ENCODE measurements at regions not wholly inside any gene's neighbourhood (a gene's known extent, or its start where the extent isn't known, plus 50 kb on each side); places are given as distances from the start of the nearest gene placed in this dataset.

DNA sequence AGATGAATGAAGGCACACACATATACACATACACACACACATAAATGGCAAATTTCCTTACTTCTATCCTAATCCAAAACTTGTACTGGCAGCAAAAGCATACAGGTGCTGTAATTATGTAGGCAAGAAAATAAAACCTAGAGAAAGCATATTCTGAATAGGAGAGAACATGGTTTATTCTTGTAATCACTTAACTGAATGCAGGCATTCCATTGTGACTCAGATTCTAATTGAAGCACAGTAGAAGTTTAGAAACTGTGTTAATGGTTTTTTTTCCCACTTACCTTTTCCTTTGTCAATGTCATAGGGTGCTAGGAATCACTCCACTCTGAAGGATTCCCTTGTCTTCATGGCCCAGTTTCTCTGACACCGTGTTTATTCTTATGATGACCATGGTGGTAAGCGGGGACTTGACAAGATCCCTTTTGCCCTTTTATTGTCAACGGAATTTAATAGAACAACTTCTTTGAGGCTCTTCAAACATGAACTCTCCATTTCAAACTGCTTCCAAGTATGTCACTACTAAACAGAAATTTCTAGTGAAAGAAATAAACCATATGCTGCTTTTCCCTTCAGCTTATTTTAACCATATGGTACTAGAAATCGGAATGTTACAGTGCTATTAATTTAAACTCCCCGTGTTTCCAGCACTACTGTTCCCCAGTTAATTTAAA lies 164.2 kb downstream of the OGFRL1 start:
- no peak overlapping the region for H3K27ac Mint-ChIP-seq
- DNase-seq: no peak
- no peak overlapping the region for H3K4me3 Mint-ChIP-seq
- no peak for ATAC-seq
- no peaks in the 10 kb centered on the region for H3K4me1 Mint-ChIP-seq
- H3K9me3 Mint-ChIP-seq: no peaks in the 10 kb centered on the region
- no peaks in the 10 kb centered on the region for H3K27me3 Mint-ChIP-seq

DNA sequence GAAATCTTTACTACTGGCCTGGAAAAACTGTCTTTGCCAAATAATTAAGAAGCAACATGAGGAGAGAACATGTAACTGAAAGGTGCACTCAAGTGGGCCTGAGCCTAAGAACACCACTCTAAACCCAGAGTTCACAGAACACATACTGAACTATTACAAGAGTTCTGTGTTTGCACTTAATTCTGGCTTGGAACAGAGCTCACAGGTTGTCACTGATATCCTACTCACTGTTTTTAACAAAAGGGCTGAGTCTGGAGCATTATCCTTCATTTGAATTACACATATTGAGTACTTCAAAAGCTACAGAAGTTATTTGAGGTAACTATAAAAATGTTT lies 164.7 kb downstream of the OGFRL1 start:
- no peak for ATAC-seq
- Mint-ChIP-seq H3K9me3 (no peaks in the 10 kb centered on the region), H3K27me3 (no peaks in the 10 kb centered on the region), H3K4me1 (no peaks in the 10 kb centered on the region), H3K27ac (no peak overlapping the region), H3K4me3 (no peak overlapping the region)
- DNase-seq: no peak

DNA sequence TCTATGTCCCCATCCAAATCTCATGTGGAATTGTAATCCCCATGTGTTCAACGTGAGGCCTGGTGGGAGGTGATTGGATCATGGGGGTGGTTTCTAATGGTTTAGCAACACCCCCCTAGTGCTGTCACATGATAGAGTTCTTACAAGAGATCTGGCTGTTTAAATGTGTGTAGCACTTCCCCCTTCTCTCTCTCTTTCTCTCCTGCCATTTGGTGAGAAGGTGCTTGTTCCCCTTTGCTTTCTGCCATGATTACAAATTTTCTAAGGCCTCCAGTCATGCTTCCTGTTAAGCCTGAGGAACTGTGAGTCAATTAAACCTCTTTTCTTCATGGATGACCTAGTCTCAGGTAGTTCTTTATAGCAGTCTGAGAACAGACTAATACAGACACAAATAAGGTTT lies 165.4 kb downstream of the OGFRL1 start:
- Mint-ChIP-seq H3K4me3 (no peak overlapping the region), H3K9me3 (no peaks in the 10 kb centered on the region), H3K4me1 (no peaks in the 10 kb centered on the region), H3K27me3 (no peaks in the 10 kb centered on the region), H3K27ac (no peak overlapping the region)
- no peak for ATAC-seq
- no peak for DNase-seq

DNA sequence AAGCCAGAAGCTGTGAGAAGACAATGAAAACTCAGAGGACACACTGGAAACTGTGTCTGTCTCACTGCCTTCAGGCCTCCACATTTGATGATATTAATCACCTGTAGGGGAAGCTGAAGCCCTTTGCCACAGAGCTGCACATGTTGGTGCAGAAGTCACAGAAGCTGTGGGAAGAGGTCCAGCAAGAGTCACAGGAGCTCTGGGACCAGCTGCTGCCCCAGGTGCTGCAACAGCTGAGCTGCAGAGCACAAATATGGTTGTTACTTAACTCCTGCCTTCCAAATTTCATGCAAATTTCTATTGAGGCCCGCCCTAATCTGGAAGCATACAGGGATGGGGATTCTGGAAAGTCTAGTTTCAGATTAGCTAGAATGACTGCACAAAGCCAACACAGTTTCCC lies 169.3 kb downstream of the OGFRL1 start:
- Mint-ChIP-seq H3K4me3 (no peak overlapping the region), H3K9me3 (no peaks in the 10 kb centered on the region), H3K27ac (no peak overlapping the region), H3K4me1 (no peaks in the 10 kb centered on the region), H3K27me3 (no peaks in the 10 kb centered on the region)
- DNase-seq: no peak
- no peak for ATAC-seq

DNA sequence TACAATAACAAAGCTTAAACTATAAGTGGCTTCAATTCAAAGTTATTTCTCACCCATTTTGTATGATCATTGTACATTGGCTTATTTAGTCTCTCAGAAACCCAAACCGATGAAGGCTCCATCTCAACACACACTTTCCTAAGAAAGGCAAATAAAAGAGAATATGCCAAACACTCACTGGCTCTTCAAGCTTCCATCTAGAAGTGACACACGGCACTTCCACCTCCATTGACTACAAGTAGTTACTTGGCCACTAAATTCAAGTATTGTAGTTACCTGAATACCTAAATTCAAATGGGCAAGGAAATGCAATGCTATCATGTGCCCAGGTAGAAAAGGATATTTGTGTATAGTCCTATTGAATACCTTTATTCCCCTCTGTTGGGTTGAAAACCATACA lies 170.6 kb downstream of the OGFRL1 start:
- Mint-ChIP-seq H3K27ac (no peak overlapping the region), H3K4me1 (no peaks in the 10 kb centered on the region), H3K4me3 (no peak overlapping the region), H3K9me3 (no peaks in the 10 kb centered on the region), H3K27me3 (no peaks in the 10 kb centered on the region)
- DNase-seq: no peak
- no peak for ATAC-seq

DNA sequence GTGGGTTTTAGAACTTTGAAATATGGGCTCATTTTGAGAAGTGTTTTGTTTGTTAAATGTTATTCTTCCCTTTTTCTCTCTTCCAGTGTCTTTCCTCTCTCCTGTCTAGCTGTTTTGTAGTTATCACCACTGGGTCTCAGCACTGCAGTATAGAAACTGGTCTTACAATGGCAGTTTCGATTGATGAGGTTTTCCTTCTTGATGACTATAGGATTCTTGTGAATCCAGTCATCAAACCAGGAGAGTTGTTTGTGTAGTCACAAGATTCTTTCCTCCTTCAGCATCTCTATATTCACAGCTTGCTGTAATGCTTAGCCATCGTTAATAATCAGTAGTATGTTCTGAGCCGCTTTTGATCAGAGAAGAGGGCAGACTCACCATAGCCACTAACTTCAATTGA lies 172.3 kb downstream of the OGFRL1 start:
- no peaks in the 10 kb centered on the region for H3K9me3 Mint-ChIP-seq

DNA sequence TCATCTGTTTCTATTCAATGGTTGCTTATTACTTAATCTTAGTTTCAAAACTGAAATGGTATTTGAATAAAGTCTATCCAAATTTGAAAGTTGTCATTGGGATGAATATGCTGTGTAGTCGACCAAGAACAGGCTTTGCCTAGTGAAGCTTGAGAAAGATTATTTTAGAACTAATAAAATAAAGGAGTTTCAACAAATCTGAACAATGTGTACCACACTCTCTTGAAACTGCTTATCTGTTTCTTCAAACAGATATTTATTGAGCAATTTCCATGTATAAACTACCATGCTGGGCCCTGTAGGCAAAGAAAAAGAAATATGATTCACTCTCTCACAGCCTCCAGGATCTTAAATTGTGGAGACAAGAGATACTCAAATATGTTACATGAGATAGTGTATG lies 174.4 kb downstream of the OGFRL1 start:
- ATAC-seq: no peak
- Mint-ChIP-seq H3K27me3 (no peaks in the 10 kb centered on the region), H3K4me3 (no peak overlapping the region), H3K27ac (no peak overlapping the region), H3K4me1 (no peaks in the 10 kb centered on the region), H3K9me3 (peaks cover 0 to 5% of the 10 kb centered on the region in 2 donors)
- no peak for DNase-seq

More for the DNA sequence above, 172.3 kb downstream of the OGFRL1 start:
- H3K27ac Mint-ChIP-seq: no peak overlapping the region
- ATAC-seq: no peak
- no peak for DNase-seq
- H3K27me3 Mint-ChIP-seq: no peaks in the 10 kb centered on the region
- no peak overlapping the region for H3K4me3 Mint-ChIP-seq
- H3K4me1 Mint-ChIP-seq: no peaks in the 10 kb centered on the region

DNA sequence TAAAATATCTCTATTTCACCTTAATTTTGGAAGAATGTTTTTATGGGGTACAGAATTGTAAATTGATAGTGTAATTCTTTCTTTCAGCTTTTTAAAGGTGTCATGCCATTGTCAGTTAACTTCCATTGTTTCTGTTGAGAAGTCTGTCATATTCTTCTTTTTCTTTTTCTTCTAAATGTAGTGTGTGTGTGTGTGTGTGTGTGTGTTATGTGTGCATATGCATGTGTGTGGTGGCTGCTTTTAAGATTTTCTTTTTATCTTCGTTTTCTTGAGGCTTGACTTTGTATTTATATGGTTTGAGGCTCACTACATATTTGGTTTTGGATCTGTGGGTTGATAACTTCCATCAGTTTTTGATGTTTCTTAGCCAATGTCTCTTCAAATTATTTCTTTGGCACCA lies 176.5 kb downstream of the OGFRL1 start:
- Mint-ChIP-seq H3K4me3 (no peak overlapping the region), H3K27me3 (peaks cover 19% of the 10 kb centered on the region), H3K9me3 (peaks cover 0 to 5% of the 10 kb centered on the region in 2 donors), H3K27ac (no peak overlapping the region), H3K4me1 (no peaks in the 10 kb centered on the region)
- ATAC-seq (no peak), DNase-seq (no peak)

DNA sequence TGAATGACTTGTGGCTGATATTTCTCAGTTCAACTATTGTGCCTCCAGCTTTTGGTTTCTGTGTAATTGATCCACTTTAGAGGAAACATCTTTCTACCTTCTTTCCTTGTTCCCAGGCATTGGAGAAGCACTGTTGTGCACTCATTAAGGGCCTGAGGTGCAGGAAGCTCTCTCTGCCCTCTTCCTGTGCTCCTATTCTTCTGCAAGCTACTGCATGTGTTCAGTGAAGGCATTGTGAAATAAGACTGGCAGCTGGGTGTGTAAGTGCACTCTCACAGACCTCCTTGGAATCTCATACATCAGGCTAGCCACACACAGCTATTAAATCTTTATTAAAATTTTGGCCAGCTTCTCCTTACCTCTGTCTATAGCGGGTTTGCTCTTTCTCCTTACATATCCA lies 177.8 kb downstream of the OGFRL1 start:
- Mint-ChIP-seq H3K4me3 (no peak overlapping the region), H3K4me1 (no peaks in the 10 kb centered on the region), H3K9me3 (peaks cover 0 to 5% of the 10 kb centered on the region in 2 donors), H3K27ac (no peak overlapping the region), H3K27me3 (peaks cover 26% of the 10 kb centered on the region)
- no peak for ATAC-seq
- DNase-seq: no peak

DNA sequence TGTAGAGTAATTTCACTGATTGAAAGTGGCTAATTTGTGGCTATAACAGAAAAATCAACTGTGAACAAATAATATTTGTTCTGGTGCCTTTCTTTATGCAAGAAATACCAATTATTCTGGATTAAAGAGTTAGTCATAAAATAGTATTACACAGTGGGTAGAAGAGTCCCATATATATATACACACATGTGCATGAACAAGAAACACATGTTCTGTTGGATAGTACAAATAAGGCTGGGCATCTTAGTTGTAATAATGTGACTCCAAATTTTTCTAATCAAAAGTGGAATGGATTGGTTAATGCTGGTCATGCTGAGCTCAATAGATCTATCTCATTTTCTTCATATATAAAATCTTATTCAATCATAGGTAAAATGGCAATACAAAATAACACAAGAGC lies 179.4 kb downstream of the OGFRL1 start:
- H3K27me3 Mint-ChIP-seq: peaks cover 26% of the 10 kb centered on the region
- DNase-seq (no peak), ATAC-seq (no peak)
- H3K4me1 Mint-ChIP-seq: no peaks in the 10 kb centered on the region
- H3K27ac Mint-ChIP-seq: no peak overlapping the region
- H3K4me3 Mint-ChIP-seq: no peak overlapping the region
- peaks cover 0 to 5% of the 10 kb centered on the region in 2 donors for H3K9me3 Mint-ChIP-seq

DNA sequence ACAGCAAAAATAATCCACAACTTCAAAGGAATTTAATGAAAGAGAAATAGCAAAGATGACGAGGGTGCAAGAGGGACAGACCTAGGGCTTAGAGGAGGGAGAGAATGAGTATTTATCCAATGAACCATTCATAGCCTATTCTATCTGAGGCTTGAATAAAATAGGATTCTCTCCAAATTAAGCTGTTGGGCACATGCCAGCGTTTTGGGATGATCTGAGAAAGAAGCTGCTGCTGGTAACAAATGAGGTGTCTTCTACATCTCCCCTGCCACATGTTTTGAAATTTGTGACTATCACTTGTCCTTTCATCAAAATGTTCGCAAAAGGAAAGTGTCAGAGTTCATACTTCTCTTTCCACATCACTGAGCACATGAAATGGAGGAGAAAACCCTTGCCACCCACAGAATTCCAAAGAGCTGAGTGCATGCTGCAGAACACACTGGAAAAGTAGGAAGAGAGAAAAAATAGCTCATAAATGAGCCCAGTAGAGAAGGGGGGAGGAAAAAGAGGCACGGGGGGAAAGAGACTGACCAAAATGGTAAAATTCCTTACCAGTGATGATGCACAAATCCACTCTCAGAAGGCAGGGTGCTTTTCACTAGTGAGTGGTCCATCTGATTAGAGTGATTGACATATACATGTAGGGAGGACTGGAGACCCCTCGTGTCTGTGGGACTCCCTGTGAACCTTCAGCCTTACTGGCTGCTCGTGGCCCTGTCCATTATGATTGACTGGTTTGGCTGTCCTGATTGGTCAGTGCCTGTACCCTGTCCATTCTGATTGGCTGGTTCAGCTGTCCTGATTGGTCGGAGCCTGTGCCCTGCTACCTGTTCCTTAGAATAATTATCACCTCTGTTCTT lies 180.5 kb downstream of the OGFRL1 start:
- H3K4me1 Mint-ChIP-seq: no peaks in the 10 kb centered on the region
- no peak overlapping the region for H3K4me3 Mint-ChIP-seq
- ATAC-seq: no peak
- H3K9me3 Mint-ChIP-seq: peaks cover 0 to 5% of the 10 kb centered on the region in 2 donors
- peaks cover 26% of the 10 kb centered on the region for H3K27me3 Mint-ChIP-seq
- DNase-seq: no peak
- H3K27ac Mint-ChIP-seq: no peak overlapping the region

DNA sequence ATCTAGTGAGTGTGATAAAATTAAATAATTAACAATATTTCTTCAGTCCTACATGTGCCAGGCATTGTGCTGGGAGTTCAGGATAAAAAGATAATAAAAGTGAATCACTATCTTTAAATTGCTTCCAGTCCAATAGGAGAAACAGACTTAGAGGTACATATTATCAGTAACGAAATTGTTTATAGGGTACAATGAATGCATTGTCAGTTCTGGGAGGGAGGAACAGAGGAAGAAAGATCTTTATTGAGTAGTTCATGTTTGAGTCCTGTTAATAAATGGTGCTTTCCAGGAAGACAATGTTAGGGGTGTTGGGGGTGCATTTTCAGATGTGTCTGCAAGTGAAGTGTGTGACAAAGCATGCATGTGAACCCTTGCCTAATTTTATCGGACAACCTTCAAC lies 183.1 kb downstream of the OGFRL1 start:
- Mint-ChIP-seq H3K4me3 (no peak overlapping the region), H3K27ac (no peak overlapping the region), H3K4me1 (no peaks in the 10 kb centered on the region)

DNA sequence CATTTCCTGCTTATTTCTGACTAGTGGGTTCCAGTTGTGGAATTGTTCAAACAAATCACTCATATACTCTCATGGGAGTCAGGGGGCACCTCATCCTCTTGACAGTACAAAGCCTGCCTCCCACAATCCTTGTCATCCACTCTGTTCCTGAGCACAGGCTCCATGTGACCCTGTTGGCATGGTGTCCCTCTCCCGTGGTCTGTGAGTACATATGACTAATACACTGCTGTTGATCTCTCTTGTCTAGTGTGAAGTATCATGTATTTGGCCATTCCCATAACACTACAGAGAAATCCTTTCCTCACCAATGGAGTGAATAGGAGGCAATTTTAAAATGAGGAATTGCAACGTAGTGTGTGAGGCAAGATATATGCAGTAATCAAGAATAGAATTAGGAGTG lies 185.3 kb downstream of the OGFRL1 start:
- Mint-ChIP-seq H3K4me1 (no peaks in the 10 kb centered on the region), H3K27ac (no peak overlapping the region), H3K4me3 (no peak overlapping the region), H3K27me3 (peaks cover 19% of the 10 kb centered on the region), H3K9me3 (no peaks in the 10 kb centered on the region)
- DNase-seq: no peak
- no peak for ATAC-seq

More for the DNA sequence above, 183.1 kb downstream of the OGFRL1 start:
- DNase-seq (no peak), ATAC-seq (no peak)
- no peaks in the 10 kb centered on the region for H3K9me3 Mint-ChIP-seq
- peaks cover 26% of the 10 kb centered on the region for H3K27me3 Mint-ChIP-seq

DNA sequence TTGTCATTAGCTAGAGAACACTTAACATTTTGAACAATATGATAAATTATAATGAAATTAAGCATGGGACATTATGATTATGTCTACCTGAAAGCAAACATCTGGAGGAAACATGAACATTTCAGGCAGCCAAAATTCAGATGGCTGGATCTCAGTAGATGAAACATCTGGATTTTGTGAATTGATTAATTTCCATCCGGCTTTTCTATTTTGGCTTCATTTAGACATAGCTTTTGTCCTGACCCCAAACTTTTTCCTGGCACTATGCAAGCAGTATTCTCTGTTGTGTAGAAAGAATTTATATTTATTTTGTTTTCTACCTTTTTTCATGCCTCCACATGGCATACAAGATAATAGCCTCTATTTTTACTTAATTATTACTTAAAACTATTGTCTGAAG lies 186.3 kb downstream of the OGFRL1 start:
- no peak overlapping the region for H3K4me3 Mint-ChIP-seq
- H3K4me1 Mint-ChIP-seq: no peaks in the 10 kb centered on the region
- ATAC-seq (no peak), DNase-seq (no peak)
- no peak overlapping the region for H3K27ac Mint-ChIP-seq
- H3K27me3 Mint-ChIP-seq: peaks cover 9% of the 10 kb centered on the region
- no peaks in the 10 kb centered on the region for H3K9me3 Mint-ChIP-seq

DNA sequence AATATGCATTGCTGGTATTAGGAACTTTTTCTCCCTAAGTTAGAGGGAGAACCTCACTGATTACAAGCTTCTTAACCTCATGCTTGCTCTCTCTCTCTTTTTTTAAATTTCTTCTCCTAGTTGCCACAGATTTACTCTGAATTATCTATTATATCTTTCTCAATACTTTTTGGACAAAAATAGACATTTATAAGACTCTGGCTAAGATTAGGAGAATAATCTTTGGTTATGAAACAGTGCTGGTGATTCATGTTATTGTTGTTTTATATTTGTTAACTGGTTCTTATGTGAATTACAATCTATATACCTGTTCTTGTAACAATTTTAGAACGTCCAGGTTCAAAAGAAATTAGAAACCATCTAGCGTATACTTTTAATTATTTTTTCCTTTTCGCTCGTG lies 187.8 kb downstream of the OGFRL1 start:
- no peak for DNase-seq
- Mint-ChIP-seq H3K4me1 (no peaks in the 10 kb centered on the region), H3K9me3 (no peaks in the 10 kb centered on the region), H3K4me3 (no peak overlapping the region), H3K27me3 (peaks cover 7% of the 10 kb centered on the region), H3K27ac (no peak overlapping the region)
- no peak for ATAC-seq

DNA sequence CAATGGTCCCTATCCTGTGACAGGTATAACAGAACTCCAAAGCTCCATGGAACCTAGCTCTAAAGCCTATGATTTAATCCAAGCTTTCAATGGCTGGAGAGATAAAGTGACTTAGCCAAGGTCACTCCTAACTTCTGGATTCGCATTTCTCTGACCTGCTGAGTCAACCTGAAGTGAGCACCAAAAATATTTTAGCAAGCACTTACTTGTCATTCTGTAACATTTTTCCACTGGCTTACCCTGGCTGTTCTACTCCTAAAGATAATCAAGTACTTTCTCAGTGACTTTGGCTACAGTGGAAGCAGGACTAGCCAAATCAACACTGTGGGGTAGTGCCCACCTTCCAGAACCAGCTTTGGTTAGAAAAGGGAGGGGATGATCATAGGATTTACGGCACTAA lies 188.3 kb downstream of the OGFRL1 start:
- peaks cover 7% of the 10 kb centered on the region for H3K27me3 Mint-ChIP-seq
- no peak overlapping the region for H3K4me3 Mint-ChIP-seq
- no peaks in the 10 kb centered on the region for H3K9me3 Mint-ChIP-seq
- no peaks in the 10 kb centered on the region for H3K4me1 Mint-ChIP-seq
- no peak for DNase-seq
- no peak overlapping the region for H3K27ac Mint-ChIP-seq
- ATAC-seq: no peak
